Left hindlimb (tissue), 1 donor: ENCODE measurements at regions not wholly inside any gene's neighbourhood (a gene's known extent, or its start where the extent isn't known, plus 50 kb on each side); places are given as distances from the start of the nearest gene placed in this dataset.

ENCODE experiments used
- DNase-seq: peaks from one replicate; pipeline ENCODE4 v3.0.0-alpha.2; 2018

GRCh38 chr7:25901658-25902057, 250.3 kb upstream of the NFE2L3 start:
- DNase-seq, result no peak

GRCh38 chr7:25906003-25906402, 246.0 kb upstream of the NFE2L3 start:
- DNase-seq, result no peak

GRCh38 chr7:25906760-25907159, 245.2 kb upstream of the NFE2L3 start:
- no peak for DNase-seq

GRCh38 chr7:25907214-25907613, 244.8 kb upstream of the NFE2L3 start:
- DNase-seq, result no peak

GRCh38 chr7:25907731-25908130, 244.3 kb upstream of the NFE2L3 start:
- no peak for DNase-seq

GRCh38 chr7:25908154-25908949, 243.6 kb upstream of the NFE2L3 start:
- DNase-seq, result no peak

GRCh38 chr7:25911738-25912607, 240.0 kb upstream of the NFE2L3 start:
- no peak for DNase-seq

- no peak for DNase-seq
Measured at GRCh38 chr7:25913598-25914224, 238.3 kb upstream of the NFE2L3 start.

GRCh38 chr7:25918731-25919130, 233.3 kb upstream of the NFE2L3 start:
- no peak for DNase-seq

- no peak for DNase-seq
Measured at GRCh38 chr7:25922296-25922695, 229.7 kb upstream of the NFE2L3 start.

GRCh38 chr7:25923741-25924460, 228.1 kb upstream of the NFE2L3 start:
- DNase-seq, result no peak

- DNase-seq, result no peak
Measured at GRCh38 chr7:25926009-25926408, 226.0 kb upstream of the NFE2L3 start.

GRCh38 chr7:25926451-25926850, 225.5 kb upstream of the NFE2L3 start:
- DNase-seq, result no peak

GRCh38 chr7:25926891-25927625, 224.9 kb upstream of the NFE2L3 start:
- no peak for DNase-seq

- DNase-seq, result no peak
Measured at GRCh38 chr7:25927626-25927978, 224.4 kb upstream of the NFE2L3 start.

- DNase-seq, result no peak
Measured at GRCh38 chr7:25928549-25929330, 223.3 kb upstream of the NFE2L3 start.

- no peak for DNase-seq
Measured at GRCh38 chr7:25929448-25929847, 222.6 kb upstream of the NFE2L3 start.

GRCh38 chr7:25930492-25931048, 221.4 kb upstream of the NFE2L3 start:
- DNase-seq, result no peak

- DNase-seq, result no peak
Measured at GRCh38 chr7:25931156-25931555, 220.8 kb upstream of the NFE2L3 start.

GRCh38 chr7:25933921-25934320, 218.1 kb upstream of the NFE2L3 start:
- no peak for DNase-seq
